HS-27A (cell line): ENCODE measurements at regions not wholly inside any gene's neighbourhood (a gene's known extent, or its start where the extent isn't known, plus 50 kb on each side); places are given as distances from the start of the nearest gene placed in this dataset.

Experiments used
- DNase-seq: peaks from one replicate; pipeline ENCODE4 v3.0.0-alpha.2; 2012; ENCODE audit warnings: low read depth, missing footprints

DNA sequence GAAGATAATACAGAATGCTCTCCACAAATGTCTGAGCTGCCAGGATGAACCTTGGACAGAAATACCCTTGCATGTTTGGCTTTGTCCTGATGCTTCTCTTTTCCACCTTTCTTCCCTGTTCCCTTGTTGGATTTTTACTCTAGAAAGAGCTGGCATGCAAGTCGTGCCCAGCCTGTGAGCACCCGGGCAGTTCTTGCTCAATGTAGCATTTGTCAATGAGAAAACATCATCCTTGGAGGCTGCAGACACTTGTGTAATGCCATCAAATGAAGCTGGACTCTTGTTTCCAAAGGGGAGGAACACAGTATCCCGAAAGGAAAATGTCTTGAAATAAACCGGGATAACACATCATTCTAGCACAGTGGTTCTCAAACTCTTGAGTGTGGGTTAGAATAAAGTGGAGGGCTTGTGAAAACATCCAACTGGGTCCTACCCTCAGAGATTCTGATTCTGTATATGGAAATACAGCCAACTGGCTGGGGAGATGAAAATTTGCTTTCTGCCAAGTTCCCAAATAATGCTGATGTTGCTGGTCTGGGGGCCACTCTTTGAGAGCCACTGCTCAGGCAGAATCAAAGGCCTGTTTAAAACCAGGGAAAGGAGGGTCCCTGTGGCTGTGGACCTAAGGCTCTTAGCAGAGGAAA, 237.2 kb downstream of the SPATA18 start:
- DNase-seq, result no peak

DNA sequence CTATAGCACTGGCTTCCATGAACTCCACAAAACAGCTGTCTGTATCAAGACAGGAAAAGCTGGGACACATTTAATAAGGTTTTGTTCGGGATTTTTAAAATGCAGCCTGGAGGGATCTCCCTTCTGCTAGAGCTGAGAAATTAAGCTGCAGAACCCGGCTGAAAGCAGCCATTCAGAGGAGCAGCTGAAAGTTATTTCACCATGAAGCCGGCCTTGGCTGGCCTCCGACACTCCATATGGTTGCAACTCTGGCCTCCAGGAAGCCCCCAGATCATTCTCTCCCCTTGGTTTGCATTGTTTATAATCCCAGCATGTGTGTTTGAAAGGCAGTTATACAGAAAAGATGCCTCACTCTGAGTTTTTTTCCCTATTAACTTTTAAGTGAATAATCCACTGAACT, 239.4 kb downstream of the SPATA18 start:
- no peak for DNase-seq

DNA sequence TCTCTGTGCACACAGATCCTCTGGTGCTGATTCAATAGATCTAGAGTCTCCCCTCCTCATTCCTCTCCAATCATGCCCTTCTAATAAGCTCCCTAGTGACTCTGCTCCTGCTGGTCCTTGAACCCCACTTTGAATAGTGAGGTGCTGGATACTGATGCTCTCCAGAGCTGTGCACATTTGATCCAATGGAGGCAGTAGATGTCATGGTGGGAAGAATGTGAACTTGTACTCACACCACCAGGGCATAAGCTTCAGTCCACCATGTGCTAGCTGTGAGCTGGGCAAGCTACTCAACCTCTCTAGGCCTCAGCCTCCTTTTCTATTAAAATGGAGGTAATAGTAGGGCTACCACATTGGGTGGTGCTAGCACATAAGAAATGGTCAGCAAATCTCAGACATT, 241.1 kb downstream of the SPATA18 start:
- no peak for DNase-seq

DNA sequence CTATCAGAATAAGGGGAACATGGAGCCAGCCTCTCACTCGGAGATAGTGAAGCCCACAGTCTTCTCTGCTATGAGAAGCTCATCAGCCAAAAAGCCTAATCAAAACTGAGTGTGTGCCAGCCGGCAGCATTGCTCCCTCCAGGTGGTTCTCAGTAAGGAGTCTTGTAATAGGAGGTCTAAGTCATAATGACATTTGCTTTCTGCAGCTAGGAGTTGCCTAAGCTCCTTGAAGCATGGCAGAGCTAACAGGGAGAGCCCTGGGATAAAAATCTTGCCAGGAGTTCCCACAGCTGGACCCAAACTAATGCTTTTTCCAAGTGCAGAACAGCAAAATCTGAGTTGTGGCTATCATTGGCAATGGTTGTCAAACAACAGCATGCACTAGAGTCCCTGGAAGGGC, 245.2 kb downstream of the SPATA18 start:
- no peak for DNase-seq

DNA sequence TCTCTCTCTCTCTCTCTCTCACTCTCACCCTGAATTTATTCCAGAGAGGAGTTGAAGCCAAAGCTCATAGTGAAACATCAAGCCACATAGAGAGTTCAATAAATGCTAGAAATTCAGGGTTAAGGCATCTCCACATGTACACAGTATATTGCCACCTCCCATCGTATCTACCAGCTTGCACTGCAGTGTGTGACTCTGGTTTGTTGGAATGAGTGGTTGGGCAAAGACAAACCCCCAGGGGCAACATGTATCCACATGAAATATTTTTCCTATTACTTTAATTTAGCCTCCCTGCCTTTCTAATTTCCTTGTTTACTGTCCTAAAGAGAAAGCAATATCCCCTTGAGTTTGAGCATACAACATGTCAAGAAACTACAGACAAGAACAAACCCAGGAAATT, 247.3 kb downstream of the SPATA18 start:
- no peak for DNase-seq

DNA sequence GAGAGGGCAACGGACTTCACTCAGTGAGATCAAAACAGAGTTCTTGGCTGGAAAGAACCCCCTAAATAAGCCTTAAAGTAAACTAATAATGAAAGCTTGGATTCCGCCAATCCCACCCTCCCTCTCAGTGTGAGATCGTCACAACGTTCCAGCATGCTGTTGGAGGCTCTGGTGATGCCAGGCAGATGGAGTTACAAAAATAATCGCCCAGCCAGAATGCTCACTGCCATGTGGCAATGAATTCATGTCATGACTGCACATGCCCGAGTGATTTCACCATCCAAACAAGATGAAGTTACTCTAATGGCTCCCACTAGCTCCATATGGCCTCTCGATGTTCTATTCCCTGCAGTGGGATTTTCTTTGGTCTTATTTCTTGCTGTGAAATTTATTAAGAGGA, 248.0 kb downstream of the SPATA18 start:
- DNase-seq, result no peak

DNA sequence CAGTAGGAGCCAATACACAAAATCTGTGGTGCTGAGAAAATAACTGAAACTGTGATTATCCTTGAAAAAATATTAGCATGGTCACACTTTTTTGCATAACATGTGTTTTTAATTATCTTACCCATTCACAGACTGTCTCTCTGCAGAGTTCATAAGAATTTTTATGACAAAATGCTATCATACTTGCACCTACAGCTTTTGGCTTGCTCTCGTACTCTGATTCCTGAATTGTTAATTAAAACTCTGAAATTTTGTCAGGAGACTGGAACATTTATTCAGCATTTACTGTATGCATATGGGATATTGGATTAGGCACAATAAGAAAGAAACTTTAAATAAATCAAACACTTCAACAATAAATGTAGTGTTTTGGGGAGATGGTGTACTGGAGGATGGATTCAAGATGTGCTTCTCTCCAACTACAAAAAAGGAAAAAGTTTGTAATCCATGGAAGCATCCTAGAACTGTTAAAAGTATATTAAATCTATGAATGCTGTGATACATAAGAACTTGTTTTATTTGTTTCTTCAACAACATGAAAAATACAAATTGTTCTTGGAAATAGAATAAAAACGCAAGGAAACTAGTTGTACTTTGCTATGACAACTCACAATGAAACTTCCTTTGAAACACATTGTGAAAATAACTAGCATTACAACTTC, 260.5 kb downstream of the SPATA18 start:
- no peak for DNase-seq

DNA sequence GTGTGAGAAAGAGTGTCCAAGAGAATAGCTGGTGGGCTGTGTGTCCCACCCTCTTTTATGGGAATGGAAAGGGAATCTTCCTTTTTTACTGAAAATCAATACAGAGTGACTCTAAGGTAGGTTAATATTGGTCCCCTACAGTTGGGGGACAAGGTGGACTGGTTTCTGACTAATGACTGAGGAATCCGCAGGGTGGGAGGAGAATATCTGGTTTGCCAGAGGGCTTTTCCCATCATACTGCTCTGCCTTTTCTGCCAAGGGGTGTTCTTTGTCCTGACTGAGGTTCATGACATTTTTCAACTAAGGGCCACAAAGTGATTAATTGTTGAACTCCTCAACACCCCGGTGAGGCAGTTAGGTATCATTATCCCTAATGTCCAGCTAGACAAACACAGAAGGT, 261.6 kb downstream of the SPATA18 start:
- no peak for DNase-seq

DNA sequence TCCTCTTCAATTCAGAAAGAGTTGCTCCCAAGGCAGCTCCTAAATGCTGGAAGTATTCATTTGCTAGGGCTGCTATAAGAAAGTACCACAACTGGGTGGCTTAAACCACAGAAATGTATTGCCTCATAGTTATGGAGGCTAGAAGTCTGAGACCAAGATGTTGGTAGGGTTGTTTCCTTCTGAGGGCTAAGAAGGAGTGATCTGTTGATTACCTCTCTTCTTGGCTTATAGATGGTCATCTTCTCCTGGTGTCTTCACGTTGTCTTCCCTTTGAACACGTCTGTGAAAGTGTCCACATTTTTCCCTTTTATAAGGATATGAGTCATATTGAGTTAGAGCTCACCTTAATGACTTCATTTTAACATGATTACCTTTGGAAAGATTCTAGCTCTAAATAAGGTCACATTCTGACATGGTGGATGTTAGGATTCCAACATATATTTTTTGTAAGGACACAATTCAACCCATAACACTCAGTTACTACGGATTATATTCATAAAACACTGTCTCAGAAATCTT, 266.3 kb downstream of the SPATA18 start:
- DNase-seq, result no peak

DNA sequence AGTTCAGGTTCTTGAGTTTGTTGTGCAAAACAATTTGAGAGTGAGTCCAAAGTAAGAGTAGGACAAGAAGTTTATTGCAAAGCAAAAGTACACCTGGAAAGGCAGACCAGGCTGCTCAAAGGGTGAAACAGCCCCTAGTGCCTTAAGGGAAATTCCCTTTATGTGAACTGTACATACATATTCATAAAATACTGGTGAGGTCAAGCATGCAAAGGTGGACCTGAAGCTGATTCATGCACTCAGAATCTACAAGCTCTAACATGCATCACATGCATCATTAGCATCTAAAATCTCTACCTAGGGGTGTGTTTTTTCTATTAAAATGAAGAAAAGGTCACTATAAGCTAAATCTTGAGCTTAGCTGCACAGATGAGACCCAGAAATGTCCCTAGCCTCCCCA, 266.9 kb downstream of the SPATA18 start:
- DNase-seq, result no peak

DNA sequence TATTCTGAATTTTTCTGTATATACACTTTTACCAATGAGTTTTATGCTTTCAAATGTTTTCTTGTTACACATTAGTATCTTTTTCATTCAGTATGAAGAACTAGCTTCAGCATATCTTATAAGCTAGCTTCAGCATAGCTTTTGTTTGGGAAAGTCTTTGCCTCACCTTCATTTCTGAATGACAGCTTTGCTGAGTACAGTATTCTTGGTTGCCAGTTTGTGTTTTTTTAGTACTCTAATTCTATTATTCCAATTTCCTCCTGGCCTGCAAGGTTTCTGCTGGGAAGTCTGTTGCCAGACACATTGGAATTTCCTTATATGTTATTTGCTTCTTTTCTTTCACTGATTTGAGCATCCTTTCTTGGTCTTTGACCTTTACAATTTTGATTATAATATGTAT, 278.8 kb downstream of the SPATA18 start:
- DNase-seq, result no peak

DNA sequence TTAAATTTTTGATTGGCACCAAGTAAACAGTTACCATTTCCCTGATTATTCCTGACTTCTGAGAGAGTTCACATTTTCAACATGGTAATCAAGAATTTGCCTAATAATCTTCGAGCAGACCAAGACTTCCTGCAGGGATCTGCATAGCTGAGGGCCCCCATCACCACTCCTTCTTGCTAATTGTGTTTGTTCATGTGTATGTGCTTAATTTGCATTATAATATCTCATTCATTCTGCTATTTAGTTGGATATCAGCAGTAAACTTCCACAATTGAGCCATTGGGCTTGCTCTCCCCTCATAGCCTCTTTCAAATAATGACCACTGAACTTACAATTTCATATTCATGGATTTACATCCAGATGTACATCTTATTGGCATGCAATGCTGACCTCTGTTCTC, 292.5 kb downstream of the SPATA18 start:
- no peak for DNase-seq

DNA sequence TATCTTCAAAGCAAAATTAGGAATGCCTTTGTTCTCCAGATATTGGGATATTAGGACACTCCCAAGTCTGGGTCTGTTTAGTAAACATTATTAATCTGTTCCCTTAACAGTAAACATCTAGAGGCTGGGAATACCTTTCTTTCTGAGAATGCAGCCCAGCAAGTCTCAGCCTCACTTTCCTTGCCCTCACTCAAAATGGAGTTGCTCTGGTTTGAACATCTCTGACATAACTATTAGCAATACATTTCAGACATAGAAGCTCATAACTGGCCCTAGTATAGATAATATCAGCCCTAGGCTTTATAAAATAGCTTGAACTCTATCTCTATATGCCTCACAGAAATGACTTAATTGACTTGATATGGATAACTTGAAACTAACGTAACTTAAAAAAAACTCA, 299.8 kb downstream of the SPATA18 start:
- DNase-seq, result no peak

DNA sequence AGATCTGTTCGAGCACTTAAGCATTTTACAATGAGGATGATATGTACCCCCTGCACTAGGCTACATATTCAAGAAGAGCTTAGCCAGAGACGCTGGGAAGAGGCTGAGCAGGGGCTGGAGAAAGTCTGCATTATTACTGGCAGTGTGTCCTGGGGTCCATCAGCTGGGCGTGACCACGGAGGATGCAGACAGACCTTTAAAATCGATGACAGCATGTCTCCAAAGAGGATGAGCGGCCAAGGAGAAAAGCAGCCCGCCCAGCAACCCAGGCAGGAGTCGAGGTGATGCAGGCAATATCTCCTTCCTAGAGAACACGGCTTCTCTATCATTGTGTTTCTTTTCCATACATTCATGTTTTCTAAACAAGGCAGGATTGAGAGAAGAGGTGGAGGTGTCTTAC, 300.7 kb downstream of the USP46 start:
- DNase-seq, result no peak

DNA sequence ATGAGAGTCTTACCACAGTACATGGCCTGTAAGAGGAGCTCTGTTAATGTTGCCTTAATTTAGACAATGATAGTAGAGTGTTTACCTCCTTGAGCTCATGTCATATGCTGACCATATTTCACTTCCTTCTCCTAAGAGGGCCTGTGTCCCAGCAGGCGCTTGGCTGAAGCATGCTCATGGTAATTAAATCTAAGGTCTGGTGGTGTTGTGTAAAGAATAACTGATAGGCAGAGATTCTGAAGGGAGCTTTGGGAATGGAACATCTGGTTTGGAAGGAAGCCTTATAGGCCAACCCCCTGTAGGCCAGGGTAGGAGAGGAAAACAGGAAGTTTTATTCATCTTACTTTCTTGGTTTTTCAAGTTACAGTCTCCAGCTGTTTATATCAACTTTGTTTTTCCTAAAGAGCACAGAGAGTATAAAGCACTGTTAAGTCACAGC, 300.2 kb downstream of the USP46 start:
- no peak for DNase-seq

DNA sequence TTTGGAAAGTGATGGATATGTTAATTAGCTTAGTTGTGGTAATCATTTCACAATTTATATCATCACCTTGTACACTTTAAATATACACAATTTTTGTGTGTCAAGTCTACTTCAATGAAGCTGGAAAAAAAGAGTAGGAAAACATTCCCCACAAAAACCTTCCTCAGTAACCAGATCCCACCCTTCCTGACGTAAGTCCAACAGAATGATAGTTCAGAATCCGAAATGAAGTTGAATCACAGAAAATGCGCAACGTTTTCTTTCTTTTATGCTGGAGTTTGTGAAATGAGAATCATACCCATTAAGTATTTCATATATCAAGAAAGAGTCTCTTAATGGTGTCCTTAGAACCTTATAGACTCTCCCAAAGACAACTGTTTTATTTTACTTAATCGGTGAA, 292.9 kb downstream of the USP46 start:
- no peak for DNase-seq

DNA sequence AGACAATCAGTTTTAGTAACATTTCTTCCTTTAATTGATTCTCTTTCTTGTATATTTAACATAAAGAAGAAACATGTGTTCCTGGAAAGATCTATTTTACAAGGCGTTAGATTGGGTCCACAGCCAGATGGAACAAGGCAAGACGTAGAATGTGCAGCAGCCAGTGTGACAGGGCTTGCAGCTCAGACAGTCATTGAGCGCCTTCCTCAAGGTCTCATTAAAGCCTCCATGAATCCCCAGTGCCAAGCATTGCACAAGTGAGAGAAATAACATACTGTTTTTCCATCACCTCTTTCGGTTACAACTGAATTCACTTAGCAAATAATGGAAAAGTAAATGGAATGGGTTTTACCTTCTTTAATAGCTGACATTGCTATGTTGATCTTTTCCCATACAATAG, 292.5 kb downstream of the USP46 start:
- DNase-seq, result no peak

DNA sequence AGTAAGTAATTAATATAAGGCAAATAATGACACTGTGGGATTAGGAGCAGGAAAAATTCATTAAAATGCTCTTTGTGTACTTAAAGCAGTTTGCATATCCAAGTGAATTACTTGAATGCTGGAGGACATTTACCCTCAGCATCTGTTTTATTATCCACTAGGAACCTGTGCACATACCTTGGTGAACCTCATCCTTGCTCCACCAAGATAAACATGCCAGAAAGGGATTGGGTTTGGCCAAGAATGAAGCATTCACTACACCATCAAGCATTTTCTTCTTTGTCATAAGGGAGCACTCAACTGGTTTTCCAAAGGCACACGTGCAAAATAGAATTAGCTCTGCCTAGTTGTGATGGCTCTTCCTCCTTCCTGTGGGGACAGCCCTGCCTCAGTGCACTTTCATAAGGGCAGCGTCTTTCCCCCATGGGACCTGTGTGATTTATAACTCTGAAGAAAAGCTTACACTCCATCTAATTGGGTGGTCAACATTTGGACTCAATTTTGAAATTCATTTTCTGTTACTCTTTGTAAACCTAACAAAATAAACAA, 291.7 kb downstream of the USP46 start:
- DNase-seq, result no peak

DNA sequence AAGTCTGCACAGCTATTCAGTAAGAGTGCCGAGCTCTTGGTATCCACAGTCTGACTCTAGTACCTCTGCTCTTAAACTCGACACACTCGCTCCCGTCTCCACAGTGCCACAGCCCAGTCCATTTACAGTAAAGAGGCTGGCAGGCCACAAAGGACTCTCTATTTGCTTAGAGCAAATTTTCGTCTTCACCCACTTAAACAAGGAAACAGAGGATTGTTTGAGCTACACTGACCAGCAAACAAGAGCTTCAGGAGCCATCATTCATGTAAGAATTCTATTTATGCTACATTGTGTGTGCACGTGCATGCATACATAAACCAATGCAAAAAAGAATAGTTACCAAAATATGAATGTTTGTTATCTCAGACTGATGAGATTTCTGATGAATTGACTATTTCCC, 290.2 kb downstream of the USP46 start:
- DNase-seq, result no peak

DNA sequence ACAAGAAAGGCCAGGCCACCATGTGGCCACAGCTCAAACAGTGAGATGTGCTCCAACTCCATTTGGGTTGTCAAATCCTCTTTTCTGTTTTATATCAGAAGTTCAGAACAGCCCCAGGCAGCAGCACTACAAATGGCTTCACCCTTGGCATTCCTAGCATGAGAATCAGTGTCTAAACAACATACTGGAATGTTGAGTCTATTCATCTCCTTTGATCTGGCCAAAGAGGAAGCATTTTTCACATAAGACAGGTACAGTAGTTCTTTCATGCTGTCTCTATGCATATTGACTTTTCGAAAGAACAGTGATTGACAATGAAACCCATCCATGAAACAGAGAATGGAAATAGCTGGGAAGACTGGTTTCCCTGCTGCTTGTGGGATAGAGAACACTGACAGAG, 289.5 kb downstream of the USP46 start:
- DNase-seq, result no peak

DNA sequence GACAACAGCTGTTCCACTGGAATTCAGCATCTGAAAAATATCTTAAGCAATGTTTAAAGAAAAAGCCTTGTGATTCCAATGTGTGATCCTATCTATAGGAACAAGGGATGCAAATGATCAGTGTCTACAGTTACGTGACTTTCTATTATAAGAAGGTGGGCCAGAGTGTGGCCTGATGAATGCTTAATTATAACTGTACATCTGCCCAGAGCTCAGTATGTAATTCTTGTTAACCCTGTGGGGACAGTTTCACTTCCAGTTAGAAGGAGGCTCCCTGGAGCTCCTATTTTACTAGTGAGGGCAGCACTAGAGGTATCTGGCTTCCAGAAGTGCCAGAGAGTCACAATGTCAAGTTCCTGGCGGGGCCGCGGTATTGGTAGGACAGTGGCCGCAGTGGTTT, 288.5 kb downstream of the USP46 start:
- DNase-seq, result no peak

DNA sequence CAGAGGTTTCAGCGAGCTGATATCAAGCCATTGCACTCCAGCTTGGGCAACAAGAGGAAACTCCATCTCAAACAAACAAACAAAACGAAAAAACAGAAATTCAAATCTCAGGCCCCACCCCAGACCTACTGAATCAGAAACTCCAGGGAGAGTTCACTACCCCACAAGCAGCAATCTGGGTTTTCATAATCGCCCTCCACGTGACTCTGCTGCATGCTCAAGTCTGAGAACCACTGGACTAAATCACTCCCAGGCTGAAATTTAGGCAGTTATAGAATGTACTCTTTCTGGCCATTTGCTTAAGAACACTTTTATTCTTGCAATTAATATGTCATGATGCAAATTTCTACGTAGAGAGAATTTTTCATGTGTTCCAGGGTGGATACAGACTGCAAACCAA, 287.3 kb downstream of the USP46 start:
- DNase-seq, result no peak

DNA sequence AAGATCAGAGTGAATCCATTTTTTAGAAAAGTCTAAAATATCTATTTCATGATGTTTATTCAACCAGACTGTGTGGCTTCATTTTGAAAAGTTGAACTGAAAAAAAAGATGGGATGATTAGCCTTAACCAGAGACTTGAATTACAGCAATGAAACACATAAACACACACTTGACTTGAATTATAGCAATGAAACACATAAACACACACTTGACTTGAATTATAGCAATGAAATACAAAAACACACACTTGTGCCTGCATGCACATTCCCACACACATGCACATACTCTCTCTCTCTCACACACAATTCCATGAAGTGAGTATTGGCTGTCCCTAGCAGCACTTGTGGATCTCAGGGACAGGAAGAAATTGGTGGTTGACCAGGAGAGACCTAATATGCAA, 286.8 kb downstream of the USP46 start:
- no peak for DNase-seq

DNA sequence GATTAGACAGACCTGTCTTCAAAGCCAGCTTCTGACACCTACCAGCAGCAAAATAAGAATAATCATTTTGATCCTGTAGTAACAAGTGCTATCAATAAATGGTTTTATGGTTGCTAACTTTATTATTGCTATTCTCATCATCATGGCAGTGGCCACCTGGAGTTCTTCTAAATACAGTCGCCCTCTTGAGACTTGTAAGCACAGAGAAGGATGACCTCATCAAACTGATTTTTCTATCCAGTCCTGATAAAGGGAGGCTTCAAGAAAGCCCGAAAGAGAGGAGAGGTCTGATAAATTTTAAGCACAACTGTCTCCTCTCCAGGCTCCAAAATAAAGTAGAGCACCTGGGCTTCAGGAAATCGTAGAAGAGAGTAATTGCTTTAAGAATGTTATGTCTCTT, 286.4 kb downstream of the USP46 start:
- DNase-seq, result no peak
